Naive thymus-derived CD4-positive, alpha-beta T cell (primary cell): ENCODE measurements at regions not wholly inside any gene's neighbourhood (a gene's known extent, or its start where the extent isn't known, plus 50 kb on each side); places are given as distances from the start of the nearest gene placed in this dataset.

Experiments used
- ATAC-seq: fragments of 150-1000 bp; cut with Tn5 transposase; 2 replicates; pipeline ENCODE4 v1.10.0; 2021; ENCODE audit warnings: mild to moderate bottlenecking, moderate library complexity
- CTCF ChIA-PET: fragments of 350-600 bp; sonication (Branson Sonifier 250); formaldehyde crosslinking; loops from one replicate; lab custom pipeline; 2021; ENCODE audit warnings: antibody characterized with exemption; lab: Charles Lee
- POLR2A ChIA-PET: fragments of 350-600 bp; sonication (Branson Sonifier 250); formaldehyde crosslinking; loops from one replicate; lab custom pipeline; 2021; ENCODE audit warnings: antibody characterized with exemption, inconsistent platforms; lab: Charles Lee
- DNase-seq, 9 donors: peaks; one replicate each; pipeline versions ENCODE4 v3.0.0 to v3.0.0-alpha.2; 2020 to 2022; ENCODE audit warnings: mixed read lengths in 1 of 9
- H3K27ac ChIP-seq: one replicate; pipeline ENCODE4 v1.7.0; 2013; ENCODE audit warnings: mild to moderate bottlenecking, low read depth, low read length, moderate library complexity
- H3K27me3 ChIP-seq, 2 donors: one replicate each; pipeline ENCODE4 v1.7.0; 2013; ENCODE audit warnings: low read length in 2 of 2, mild to moderate bottlenecking in 2 of 2, moderate library complexity in 2 of 2; ENCODE audit not compliant: control insufficient read depth in 2 of 2, insufficient read depth in 2 of 2
- H3K36me3 ChIP-seq, 3 experiments: 1 replicate in 2 of 3; 2 replicates in 1 of 3; pipeline ENCODE4 v1.7.0; 2013; ENCODE audit warnings: low read length in 3 of 3, mild to moderate bottlenecking in 3 of 3, moderate library complexity in 1 of 3; ENCODE audit not compliant: insufficient read depth in 3 of 3, control insufficient read depth in 2 of 3
- H3K4me1 ChIP-seq, 2 donors: one replicate each; pipeline ENCODE4 v1.7.0; 2013; ENCODE audit warnings: low read length in 2 of 2, mild to moderate bottlenecking in 2 of 2, moderate library complexity in 1 of 2; ENCODE audit not compliant: control insufficient read depth in 2 of 2, insufficient read depth in 2 of 2
- H3K4me3 ChIP-seq: 2 replicates; pipeline ENCODE4 v1.7.0; 2013; ENCODE audit warnings: mild to moderate bottlenecking, low read length
- H3K9me3 ChIP-seq, 3 experiments: 1 replicate in 2 of 3; 2 replicates in 1 of 3; pipeline ENCODE4 v1.7.0; 2013; ENCODE audit warnings: low read length in 3 of 3; ENCODE audit not compliant: control insufficient read depth in 2 of 3
- H3K27ac Mint-ChIP-seq, 9 donors: one replicate each; pipeline ENCODE4 v1.8.0; 2020 to 2022; ENCODE audit warnings: mixed read lengths in 9 of 9, mild to moderate bottlenecking in 8 of 9, moderate library complexity in 5 of 9, inconsistent platforms in 2 of 9
- H3K27me3 Mint-ChIP-seq, 5 donors: one replicate each; pipeline ENCODE4 v1.8.0; 2021 to 2022; ENCODE audit warnings: mixed read lengths in 5 of 5, mild to moderate bottlenecking in 1 of 5
- H3K36me3 Mint-ChIP-seq, 5 donors: one replicate each; pipeline ENCODE4 v1.8.0; 2020 to 2022; ENCODE audit warnings: mixed read lengths in 5 of 5, mild to moderate bottlenecking in 3 of 5, inconsistent platforms in 1 of 5
- H3K4me1 Mint-ChIP-seq, 7 donors: one replicate each; pipeline ENCODE4 v1.8.0; 2020 to 2022; ENCODE audit warnings: mixed read lengths in 7 of 7, mild to moderate bottlenecking in 3 of 7, inconsistent platforms in 1 of 7
- H3K4me3 Mint-ChIP-seq, 10 donors: one replicate each; pipeline ENCODE4 v1.8.0; 2020 to 2022; ENCODE audit warnings: mild to moderate bottlenecking in 10 of 10, mixed read lengths in 10 of 10, moderate library complexity in 6 of 10, inconsistent platforms in 2 of 10
- H3K9me3 Mint-ChIP-seq, 11 donors: one replicate each; pipeline ENCODE4 v1.8.0; 2020 to 2022; ENCODE audit warnings: mixed read lengths in 11 of 11, mild to moderate bottlenecking in 4 of 11, inconsistent platforms in 1 of 11, moderate library complexity in 1 of 11
- intact Hi-C, 2 donors: fragments of 100-400 bp; cut with micrococcal nuclease; formaldehyde crosslinking; loops; one replicate each; pipeline ENCODE4 v1.15.1; 2023

DNA sequence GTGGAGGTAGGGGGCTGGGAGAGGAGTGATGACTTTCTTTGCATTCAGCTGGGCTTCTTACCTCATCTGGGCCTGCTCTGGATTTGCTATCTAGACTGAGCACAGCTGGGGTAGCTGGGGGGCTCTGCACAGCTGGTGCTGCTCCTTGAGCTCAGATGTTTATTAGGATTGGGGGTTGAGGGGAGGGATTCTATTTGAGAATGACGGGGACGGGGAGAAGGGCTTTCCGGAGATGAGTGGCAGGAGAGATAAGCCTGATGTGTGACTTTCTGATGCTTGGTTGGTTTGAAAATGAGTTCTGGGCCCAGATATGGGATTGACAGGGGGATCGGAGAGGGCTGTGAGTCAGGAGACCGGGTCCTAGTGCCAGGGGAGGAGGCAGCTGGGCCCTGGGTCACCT is 146.1 kb upstream of the CSF3R start:
- Mint-ChIP-seq H3K9me3 (peaks cover 0 to 3% (median 0%) of the 10 kb centered on the region in 11 donors), H3K4me3 (no peak overlapping the region), H3K27ac (no peak overlapping the region), H3K4me1 (no peaks in the 10 kb centered on the region), H3K27me3 (peaks cover 0 to 15% (median 3%) of the 10 kb centered on the region in 5 donors), H3K36me3 (no peaks in the 10 kb centered on the region)
- Histone ChIP-seq H3K27ac (no peak overlapping the region), H3K27me3 (no peaks in the 10 kb centered on the region), H3K9me3 (no peaks in the 10 kb centered on the region), H3K4me1 (no peaks in the 10 kb centered on the region), H3K36me3 (no peaks in the 10 kb centered on the region), H3K4me3 (no peak overlapping the region)
- ATAC-seq (no peak), DNase-seq (no peak)
- ChIA-PET POLR2A (no interaction called here), CTCF (no interaction called here)
- intact Hi-C loops: no loop called here

DNA sequence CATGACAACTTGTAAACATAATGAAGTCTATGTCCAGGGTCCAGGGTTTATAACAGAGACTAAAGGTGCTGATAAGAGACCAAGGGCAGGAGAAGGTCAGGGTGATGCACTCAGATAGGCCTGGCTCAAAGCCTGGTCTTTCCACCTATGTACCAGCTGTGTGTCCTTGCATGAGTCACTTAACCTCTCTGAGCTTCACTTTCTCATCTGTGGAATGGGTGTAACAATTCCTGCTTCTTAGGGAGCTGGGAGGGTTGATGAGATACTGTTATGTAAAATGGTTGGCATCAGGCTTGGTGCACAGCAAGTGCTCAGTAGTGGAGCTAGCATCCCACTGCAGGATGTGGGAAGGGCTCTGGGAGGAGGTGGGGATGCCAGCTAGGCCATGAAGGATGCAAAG is 143.7 kb upstream of the CSF3R start:
- no peak overlapping the region for H3K4me3 ChIP-seq
- peaks cover 0 to 11% (median 3%) of the 10 kb centered on the region in 7 donors for H3K4me1 Mint-ChIP-seq
- ChIA-PET POLR2A (no interaction called here), CTCF (no interaction called here)
- no peaks in the 10 kb centered on the region for H3K9me3 ChIP-seq
- peaks cover 0 to 3% (median 0%) of the 10 kb centered on the region in 11 donors for H3K9me3 Mint-ChIP-seq
- no peak overlapping the region for H3K27ac ChIP-seq
- H3K27me3 ChIP-seq: no peaks in the 10 kb centered on the region
- no peaks in the 10 kb centered on the region for H3K36me3 ChIP-seq
- ATAC-seq (no peak), DNase-seq (no peak)
- H3K4me3 Mint-ChIP-seq: no peak overlapping the region
- H3K27ac Mint-ChIP-seq: no peak overlapping the region
- intact Hi-C loops: no loop called here
- H3K27me3 Mint-ChIP-seq: peaks cover 3 to 10% (median 9%) of the 10 kb centered on the region in 5 donors
- H3K36me3 Mint-ChIP-seq: no peaks in the 10 kb centered on the region
- H3K4me1 ChIP-seq: no peaks in the 10 kb centered on the region

DNA sequence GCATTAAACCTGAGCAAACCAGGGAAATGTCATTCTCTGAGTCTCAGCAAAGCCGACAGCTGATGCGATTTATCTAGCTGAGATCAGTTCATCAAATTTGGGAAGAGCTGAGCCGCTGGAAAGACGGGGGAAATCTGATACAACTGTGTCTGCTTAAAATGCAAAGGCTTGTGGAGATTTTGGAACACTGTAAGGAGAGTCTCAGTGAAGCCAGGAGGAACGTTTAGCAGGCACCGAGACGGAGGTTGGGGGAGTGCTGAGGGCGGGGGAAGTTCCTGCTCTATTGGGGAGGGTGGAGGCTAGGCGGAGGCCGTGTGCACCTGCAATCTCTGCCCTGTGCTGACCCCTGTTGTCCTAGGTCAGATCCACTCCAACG is 143.2 kb upstream of the CSF3R start:
- no peaks in the 10 kb centered on the region for H3K36me3 Mint-ChIP-seq
- no peak overlapping the region for H3K27ac Mint-ChIP-seq
- no peaks in the 10 kb centered on the region for H3K27me3 ChIP-seq
- H3K4me3 Mint-ChIP-seq: no peak overlapping the region
- ATAC-seq (no peak), DNase-seq (no peak)
- intact Hi-C loops: no loop called here
- no peaks in the 10 kb centered on the region for H3K4me1 ChIP-seq
- H3K36me3 ChIP-seq: no peaks in the 10 kb centered on the region
- H3K9me3 Mint-ChIP-seq: peaks cover 0 to 3% (median 0%) of the 10 kb centered on the region in 11 donors
- H3K4me1 Mint-ChIP-seq: peaks cover 0 to 11% (median 3%) of the 10 kb centered on the region in 7 donors
- no peak overlapping the region for H3K27ac ChIP-seq
- ChIA-PET CTCF (no interaction called here), POLR2A (no interaction called here)
- no peak overlapping the region for H3K4me3 ChIP-seq
- no peaks in the 10 kb centered on the region for H3K9me3 ChIP-seq
- H3K27me3 Mint-ChIP-seq: peaks cover 3 to 10% (median 9%) of the 10 kb centered on the region in 5 donors

DNA sequence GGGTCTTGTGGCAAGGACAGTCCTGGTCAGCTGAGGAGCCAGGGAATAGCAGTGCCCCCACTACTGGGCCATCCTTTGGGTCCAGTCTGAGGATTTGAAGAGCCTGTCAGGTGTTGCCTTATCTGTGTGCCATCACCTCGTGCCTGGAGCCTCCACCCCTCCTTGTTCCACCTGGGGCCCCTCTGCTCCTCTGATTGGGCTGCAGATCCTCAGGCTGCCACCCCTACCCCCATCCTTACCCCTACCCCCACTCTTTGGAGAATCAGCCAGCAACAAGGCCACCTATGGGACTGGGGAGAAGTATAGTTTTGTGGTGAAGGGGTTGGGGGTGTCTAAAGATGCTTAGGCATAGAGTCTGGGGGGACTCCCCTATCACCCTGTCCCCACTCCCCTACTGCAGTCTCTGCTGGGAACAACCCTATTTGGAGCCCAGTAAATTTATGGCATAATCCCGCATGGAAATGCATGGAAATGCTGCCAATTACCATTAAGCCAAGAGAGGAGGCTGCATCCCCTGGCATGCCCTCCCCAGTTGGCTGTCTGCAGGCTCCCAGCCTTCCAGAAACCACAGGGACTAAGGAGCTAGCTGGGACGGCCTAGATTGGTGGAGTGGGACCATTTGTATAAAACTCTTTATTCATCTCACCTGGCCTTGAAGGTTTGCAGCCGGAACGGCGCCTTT is 142.7 kb upstream of the CSF3R start:
- ChIA-PET POLR2A (no interaction called here), CTCF (no interaction called here)
- Mint-ChIP-seq H3K27me3 (peaks cover 3 to 10% (median 9%) of the 10 kb centered on the region in 5 donors), H3K36me3 (no peaks in the 10 kb centered on the region), H3K9me3 (peaks cover 0 to 3% (median 0%) of the 10 kb centered on the region in 11 donors), H3K27ac (no peak overlapping the region), H3K4me3 (no peak overlapping the region), H3K4me1 (peaks cover 0 to 11% (median 3%) of the 10 kb centered on the region in 7 donors)
- no peaks in the 10 kb centered on the region for H3K27me3 ChIP-seq
- no peak overlapping the region for H3K4me3 ChIP-seq
- H3K27ac ChIP-seq: no peak overlapping the region
- H3K4me1 ChIP-seq: no peaks in the 10 kb centered on the region
- intact Hi-C loops: no loop called here
- H3K9me3 ChIP-seq: no peaks in the 10 kb centered on the region
- DNase-seq: no peak
- ATAC-seq: no peak
- H3K36me3 ChIP-seq: no peaks in the 10 kb centered on the region

DNA sequence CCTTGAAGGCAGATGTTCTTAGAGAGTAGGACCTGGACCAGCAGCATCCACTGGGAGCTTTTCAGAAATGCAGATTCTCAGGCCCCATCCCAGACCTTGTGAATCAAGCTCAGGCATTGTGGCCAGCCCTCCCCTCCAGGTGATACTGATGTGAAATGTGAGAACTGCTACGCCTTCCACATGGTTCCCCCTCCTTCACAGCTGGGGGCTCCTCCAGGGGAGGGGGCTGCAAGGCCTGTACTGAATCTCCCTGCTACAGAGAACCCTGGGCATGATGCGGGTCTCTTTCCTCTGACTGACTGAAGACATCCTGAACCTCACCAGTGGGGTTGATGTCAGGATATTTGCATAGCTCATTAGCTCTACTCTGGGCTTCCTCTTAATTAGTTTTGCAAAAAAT is 141.8 kb upstream of the CSF3R start:
- no peaks in the 10 kb centered on the region for H3K9me3 ChIP-seq
- Mint-ChIP-seq H3K27ac (no peak overlapping the region), H3K4me1 (peaks cover 0 to 11% (median 3%) of the 10 kb centered on the region in 7 donors), H3K9me3 (peaks cover 0 to 3% (median 0%) of the 10 kb centered on the region in 11 donors), H3K4me3 (no peak overlapping the region), H3K27me3 (peaks cover 3 to 10% (median 9%) of the 10 kb centered on the region in 5 donors), H3K36me3 (no peaks in the 10 kb centered on the region)
- DNase-seq: no peak
- H3K27ac ChIP-seq: no peak overlapping the region
- no peaks in the 10 kb centered on the region for H3K36me3 ChIP-seq
- ATAC-seq: no peak
- H3K27me3 ChIP-seq: no peaks in the 10 kb centered on the region
- ChIA-PET POLR2A (no interaction called here), CTCF (no interaction called here)
- no peak overlapping the region for H3K4me3 ChIP-seq
- intact Hi-C loops: no loop called here
- no peaks in the 10 kb centered on the region for H3K4me1 ChIP-seq

DNA sequence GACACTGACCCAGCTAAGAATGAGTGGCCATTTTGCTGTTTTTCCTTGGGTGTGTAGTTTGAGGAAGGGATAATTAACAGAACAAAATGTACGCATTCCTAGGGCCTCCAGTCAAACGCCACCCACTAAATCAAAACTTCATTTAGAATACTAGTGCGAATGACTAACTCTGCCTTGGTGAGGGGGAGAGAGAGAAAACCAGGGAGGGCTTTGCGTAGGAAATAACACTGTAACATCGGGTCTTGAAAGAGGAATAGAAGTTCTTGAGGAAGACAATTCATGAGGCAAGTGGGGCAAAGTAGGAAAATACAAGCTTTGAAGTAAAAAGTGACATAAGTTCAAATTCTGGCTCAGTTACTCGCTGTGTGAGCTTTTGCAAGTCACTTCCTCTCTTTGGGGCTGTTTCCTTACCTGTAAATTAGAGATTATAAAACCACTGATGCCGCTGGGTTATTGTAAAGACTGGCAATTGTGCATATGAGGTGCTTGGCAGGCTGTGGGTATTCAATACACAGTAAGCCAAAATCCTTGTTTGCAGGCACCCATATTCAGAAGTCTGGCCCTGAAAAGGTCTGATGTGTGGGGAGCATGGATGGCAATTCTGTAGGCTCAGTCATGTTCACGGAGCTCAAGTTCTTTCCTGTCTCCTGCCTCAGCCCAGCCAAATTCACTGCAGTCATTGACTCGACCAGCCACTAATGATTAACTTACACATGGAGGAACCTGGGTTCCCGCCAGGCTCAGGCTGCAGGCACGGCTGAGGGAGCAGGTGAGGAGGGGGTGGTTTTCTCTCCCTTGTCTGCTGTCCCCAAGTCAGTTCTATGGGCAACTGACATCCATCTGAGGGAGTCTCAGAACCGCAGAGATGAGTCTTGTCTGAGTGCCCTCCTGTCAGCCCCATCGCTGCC is 140.3 kb upstream of the CSF3R start:
- CTCF ChIA-PET: no interaction called here
- ATAC-seq (no peak), DNase-seq (no peak)
- Histone ChIP-seq H3K36me3 (no peaks in the 10 kb centered on the region), H3K9me3 (no peaks in the 10 kb centered on the region), H3K27ac (no peak overlapping the region), H3K4me1 (no peaks in the 10 kb centered on the region), H3K4me3 (no peak overlapping the region), H3K27me3 (no peaks in the 10 kb centered on the region)
- POLR2A ChIA-PET: no interaction called here
- peak overlapping the region in 1 of 10 donors; percentile 10 for H3K4me3 Mint-ChIP-seq
- intact Hi-C loops: no loop called here
- H3K27me3 Mint-ChIP-seq: peaks cover 3 to 10% (median 9%) of the 10 kb centered on the region in 5 donors
- peaks cover 0 to 11% (median 3%) of the 10 kb centered on the region in 7 donors for H3K4me1 Mint-ChIP-seq
- H3K27ac Mint-ChIP-seq: peak overlapping the region in 1 of 9 donors; percentile 11
- no peaks in the 10 kb centered on the region for H3K36me3 Mint-ChIP-seq
- H3K9me3 Mint-ChIP-seq: peaks cover 0 to 2% (median 0%) of the 10 kb centered on the region in 11 donors
